Muscle of leg (tissue), 3 donors: ENCODE measurements at regions not wholly inside any gene's neighbourhood (a gene's known extent, or its start where the extent isn't known, plus 50 kb on each side); places are given as distances from the start of the nearest gene placed in this dataset.

ENCODE experiments used
- DNase-seq: peaks from one replicate; pipeline ENCODE4 v3.0.0; 2013
- H3K27ac ChIP-seq: one replicate; pipeline ENCODE4 v1.5.1; 2013; ENCODE audit warnings: mild to moderate bottlenecking, low read length, control low read depth
- H3K27me3 ChIP-seq: one replicate; pipeline ENCODE4 v1.6.1; 2013; ENCODE audit warnings: low read length; ENCODE audit not compliant: control insufficient read depth, insufficient read depth
- H3K36me3 ChIP-seq: one replicate; pipeline ENCODE4 v1.6.1; 2013; ENCODE audit warnings: low read length; ENCODE audit not compliant: control insufficient read depth, insufficient read depth
- H3K4me1 ChIP-seq: one replicate; pipeline ENCODE4 v1.6.1; 2013; ENCODE audit warnings: low read length; ENCODE audit not compliant: control insufficient read depth, insufficient read depth
- H3K4me3 ChIP-seq: one replicate; pipeline ENCODE4 v1.5.1; 2013; ENCODE audit warnings: low read length, control low read depth
- H3K9me3 ChIP-seq: replicated peaks from 2 replicates; pipeline ENCODE4 v1.6.1; 2013; ENCODE audit warnings: low read depth, low read length; ENCODE audit not compliant: control insufficient read depth
- WGBS: methylation state at CpG from one replicate; pipeline ENCODE4 v1.1.5; 2013; ENCODE audit warnings: missing lambda C conversion rate; ENCODE audit not compliant: insufficient coverage; 5-methylcytosine and 5-hydroxymethylcytosine counted together

- no peak for DNase-seq
- Histone ChIP-seq H3K27ac (no peak overlapping the region), H3K4me1 (no peaks in the 10 kb centered on the region)
These were observed 205.3 kb upstream of the CNR1 start for GRCh38 chr6:88371480-88371879.

GRCh38 chr6:88370127-88370710 lies 204.1 kb upstream of the CNR1 start:
- no peak for DNase-seq
- Histone ChIP-seq H3K4me3 (no peak overlapping the region), H3K27ac (no peak overlapping the region), H3K27me3 (no peaks in the 10 kb centered on the region), H3K36me3 (no peaks in the 10 kb centered on the region), H3K9me3 (no peaks in the 10 kb centered on the region), H3K4me1 (no peaks in the 10 kb centered on the region)
- WGBS, result no CpG with 5 or more reads among the region's 4 CpGs

More at GRCh38 chr6:88371480-88371879, 205.3 kb upstream of the CNR1 start:
- Histone ChIP-seq H3K4me3 (no peak overlapping the region), H3K9me3 (no peaks in the 10 kb centered on the region), H3K27me3 (no peaks in the 10 kb centered on the region), H3K36me3 (no peaks in the 10 kb centered on the region)
- WGBS, result 83% methylated on average over 2 of the region's 2 CpGs

GRCh38 chr6:88369262-88369661 lies 203.1 kb upstream of the CNR1 start:
- Histone ChIP-seq H3K4me3 (no peak overlapping the region), H3K27ac (no peak overlapping the region), H3K27me3 (no peaks in the 10 kb centered on the region), H3K4me1 (no peaks in the 10 kb centered on the region), H3K36me3 (no peaks in the 10 kb centered on the region), H3K9me3 (no peaks in the 10 kb centered on the region)
- WGBS, result 76% methylated on average over 2 of the region's 3 CpGs
- DNase-seq, result no peak

GRCh38 chr6:88368071-88368787 lies 202.1 kb upstream of the CNR1 start:
- Histone ChIP-seq H3K9me3 (no peaks in the 10 kb centered on the region), H3K36me3 (no peaks in the 10 kb centered on the region), H3K4me1 (no peaks in the 10 kb centered on the region), H3K27ac (no peak overlapping the region), H3K27me3 (no peaks in the 10 kb centered on the region), H3K4me3 (no peak overlapping the region)
- 50% methylated on average over 1 of the region's 2 CpGs for WGBS
- DNase-seq, result no peak

- no peaks in the 10 kb centered on the region for H3K4me1 ChIP-seq
- no peak overlapping the region for H3K4me3 ChIP-seq
- no peaks in the 10 kb centered on the region for H3K27me3 ChIP-seq
- no peaks in the 10 kb centered on the region for H3K9me3 ChIP-seq
- no peak for DNase-seq
- WGBS, result no CpG with 5 or more reads among the region's 1 CpG
- H3K27ac ChIP-seq, result no peak overlapping the region
- no peaks in the 10 kb centered on the region for H3K36me3 ChIP-seq
These were observed 201.1 kb upstream of the CNR1 start for GRCh38 chr6:88367248-88367647.

GRCh38 chr6:88366672-88367071 lies 200.5 kb upstream of the CNR1 start:
- DNase-seq, result no peak
- Histone ChIP-seq H3K9me3 (no peaks in the 10 kb centered on the region), H3K4me3 (no peak overlapping the region), H3K4me1 (no peaks in the 10 kb centered on the region), H3K36me3 (no peaks in the 10 kb centered on the region), H3K27ac (no peak overlapping the region), H3K27me3 (no peaks in the 10 kb centered on the region)
- no CpG with 5 or more reads among the region's 2 CpGs for WGBS

GRCh38 chr6:88365656-88366055 lies 199.5 kb upstream of the CNR1 start:
- no peak for DNase-seq
- H3K36me3 ChIP-seq, result no peaks in the 10 kb centered on the region
- H3K9me3 ChIP-seq, result no peaks in the 10 kb centered on the region
- no peak overlapping the region for H3K4me3 ChIP-seq
- no peaks in the 10 kb centered on the region for H3K27me3 ChIP-seq
- WGBS, result 67% methylated on average over 1 of the region's 2 CpGs
- H3K4me1 ChIP-seq, result no peaks in the 10 kb centered on the region
- no peak overlapping the region for H3K27ac ChIP-seq

- H3K4me1 ChIP-seq, result no peaks in the 10 kb centered on the region
- no peaks in the 10 kb centered on the region for H3K9me3 ChIP-seq
- no peaks in the 10 kb centered on the region for H3K27me3 ChIP-seq
- H3K36me3 ChIP-seq, result no peaks in the 10 kb centered on the region
- no peak for DNase-seq
- WGBS, result no CpG with 5 or more reads among the region's 2 CpGs
- H3K27ac ChIP-seq, result no peak overlapping the region
- H3K4me3 ChIP-seq, result no peak overlapping the region
These were observed 199.1 kb upstream of the CNR1 start for GRCh38 chr6:88365230-88365629.

- no CpG with 5 or more reads among the region's 4 CpGs for WGBS
- Histone ChIP-seq H3K4me1 (no peaks in the 10 kb centered on the region), H3K27ac (no peak overlapping the region), H3K27me3 (no peaks in the 10 kb centered on the region), H3K36me3 (no peaks in the 10 kb centered on the region), H3K4me3 (no peak overlapping the region), H3K9me3 (no peaks in the 10 kb centered on the region)
- no peak for DNase-seq
These were observed 195.6 kb upstream of the CNR1 start for GRCh38 chr6:88361754-88362153.

GRCh38 chr6:88361298-88361697 lies 195.2 kb upstream of the CNR1 start:
- DNase-seq, result no peak
- H3K4me3 ChIP-seq, result no peak overlapping the region
- H3K4me1 ChIP-seq, result no peaks in the 10 kb centered on the region
- H3K27ac ChIP-seq, result no peak overlapping the region
- no CpG with 5 or more reads among the region's 3 CpGs for WGBS
- H3K27me3 ChIP-seq, result no peaks in the 10 kb centered on the region
- no peaks in the 10 kb centered on the region for H3K9me3 ChIP-seq
- H3K36me3 ChIP-seq, result no peaks in the 10 kb centered on the region
